IMR-90 (cell line): ENCODE measurements at regions not wholly inside any gene's neighbourhood (a gene's known extent, or its start where the extent isn't known, plus 50 kb on each side); places are given as distances from the start of the nearest gene placed in this dataset.

Experiments used
- ATAC-seq: fragments of 200-7000 bp; cut with Tn5 transposase; 2 replicates; pipeline ENCODE4 v1.9.1; 2020; ENCODE audit warnings: low read depth, mild to moderate bottlenecking, moderate library complexity
- BruUV-seq: library from RNA; stranded (reverse); fragments of 400-500 nt; replicated peaks from 2 replicates; lab custom pipeline; 2021; lab: Mats Ljungman, UMichigan
- CTCF ChIA-PET: fragments of 300-600 bp; formaldehyde crosslinking; extraction: SDS; loops from one replicate; lab custom pipeline; 2021; ENCODE audit warnings: antibody characterized with exemption; lab: Yijun Ruan, JAX
- POLR2A ChIA-PET: fragments of 300-600 bp; sonication (Branson Sonifier 250); formaldehyde crosslinking; loops from one replicate; lab custom pipeline; 2022; ENCODE audit warnings: antibody characterized with exemption; ENCODE audit not compliant: unreplicated experiment; lab: Charles Lee
- DNase-seq: peaks from one replicate; pipeline ENCODE4 v3.0.0; 2013
- H2AFZ ChIP-seq: replicated peaks from 2 replicates; pipeline ENCODE3; 2013; ENCODE audit warnings: low read length, mild to moderate bottlenecking; ENCODE audit not compliant: poor library complexity
- H2AK5ac ChIP-seq: 2 replicates; pipeline ENCODE4 v1.6.1; 2013; ENCODE audit warnings: low read depth, low read length, inconsistent platforms
- H2AK9ac ChIP-seq: replicated peaks from 2 replicates; pipeline ENCODE3; 2013; ENCODE audit warnings: mild to moderate bottlenecking, low read depth, low read length, moderate library complexity; ENCODE audit not compliant: poor library complexity
- H2BK120ac ChIP-seq: 2 replicates; pipeline ENCODE4 v1.6.1; 2013; ENCODE audit warnings: low read depth, low read length, inconsistent platforms
- H2BK15ac ChIP-seq: 3 replicates; pipeline ENCODE4 v1.6.1; 2013; ENCODE audit warnings: low read depth, low read length, inconsistent platforms
- H2BK20ac ChIP-seq: 2 replicates; pipeline ENCODE4 v1.6.1; 2013; ENCODE audit warnings: low read depth, mild to moderate bottlenecking, inconsistent platforms, low read length, moderate library complexity
- H2BK5ac ChIP-seq: 2 replicates; pipeline ENCODE4 v1.6.1; 2013; ENCODE audit warnings: mild to moderate bottlenecking, low read depth, low read length, inconsistent platforms; ENCODE audit not compliant: poor library complexity, severe bottlenecking
- H3K14ac ChIP-seq: replicated peaks from 2 replicates; pipeline ENCODE4 v1.6.1; 2013; ENCODE audit warnings: low read depth, low read length, inconsistent platforms
- H3K18ac ChIP-seq: 2 replicates; pipeline ENCODE4 v1.6.1; 2013; ENCODE audit warnings: low read depth, low read length, control low read depth
- H3K23ac ChIP-seq: 2 replicates; pipeline ENCODE4 v1.6.1; 2013; ENCODE audit warnings: low read depth, low read length, inconsistent platforms
- H3K27ac ChIP-seq: 2 replicates; pipeline ENCODE4 v1.5.1; 2013; ENCODE audit warnings: mild to moderate bottlenecking, control low read depth, low read length; ENCODE audit not compliant: insufficient read depth
- H3K27me3 ChIP-seq: 2 replicates; pipeline ENCODE4 v1.6.1; 2013; ENCODE audit warnings: low read length; ENCODE audit not compliant: control insufficient read depth, insufficient read depth
- H3K36me3 ChIP-seq: 2 replicates; pipeline ENCODE4 v1.6.1; 2013; ENCODE audit warnings: low read length, mixed read lengths; ENCODE audit not compliant: control insufficient read depth, insufficient read depth
- H3K4ac ChIP-seq: 2 replicates; pipeline ENCODE4 v1.6.1; 2013; ENCODE audit warnings: low read depth, low read length, inconsistent platforms
- H3K4me1 ChIP-seq: 2 replicates; pipeline ENCODE4 v1.6.1; 2013; ENCODE audit warnings: low read length, mixed read lengths; ENCODE audit not compliant: control insufficient read depth, insufficient read depth
- H3K4me2 ChIP-seq: 2 replicates; pipeline ENCODE4 v1.6.1; 2013; ENCODE audit warnings: low read depth, mild to moderate bottlenecking, control low read depth, low read length, moderate library complexity
- H3K4me3 ChIP-seq: 2 replicates; pipeline ENCODE4 v1.5.1; 2013; ENCODE audit warnings: low read depth, mild to moderate bottlenecking, control low read depth, low read length, moderate library complexity; ENCODE audit not compliant: insufficient read depth
- H3K56ac ChIP-seq: 2 replicates; pipeline ENCODE4 v1.6.1; 2013; ENCODE audit warnings: low read length, inconsistent platforms; ENCODE audit not compliant: insufficient read depth; ENCODE audit errors: extremely low read depth
- H3K79me1 ChIP-seq, 2 experiments: 2 replicates each; pipeline ENCODE4 v1.6.1; 2013; ENCODE audit warnings: low read length in 2 of 2, inconsistent platforms in 1 of 2, low read depth in 1 of 2
- H3K9ac ChIP-seq: 2 replicates; pipeline ENCODE4 v1.6.1; 2013; ENCODE audit warnings: low read depth, low read length, control low read depth
- H3K9me1 ChIP-seq: 2 replicates; pipeline ENCODE4 v1.6.1; 2013; ENCODE audit warnings: low read length, inconsistent platforms; ENCODE audit not compliant: insufficient read depth
- H3K9me3 ChIP-seq: 2 replicates; pipeline ENCODE4 v1.6.1; 2013; ENCODE audit warnings: low read length; ENCODE audit not compliant: control insufficient read depth, insufficient read depth
- H4K20me1 ChIP-seq: 2 replicates; pipeline ENCODE4 v1.6.1; 2013; ENCODE audit warnings: low read length, inconsistent platforms; ENCODE audit not compliant: insufficient read depth
- H4K5ac ChIP-seq: 2 replicates; pipeline ENCODE4 v1.6.1; 2013; ENCODE audit warnings: mild to moderate bottlenecking, low read depth, low read length, control low read depth
- H4K8ac ChIP-seq, 2 experiments: 2 replicates each; pipeline ENCODE4 v1.6.1; 2013; ENCODE audit warnings: low read depth in 2 of 2, low read length in 2 of 2, control low read depth in 1 of 2, inconsistent platforms in 1 of 2
- H4K91ac ChIP-seq: 2 replicates; pipeline ENCODE4 v1.6.1; 2013; ENCODE audit warnings: low read depth, low read length, inconsistent platforms; ENCODE audit not compliant: insufficient read depth
- BHLHE40 ChIP-seq: fragments of 150-350 bp; IDR thresholded peaks from 2 replicates; pipeline ENCODE4 v1.6.1; 2016; ENCODE audit warnings: mild to moderate bottlenecking, low read depth, low read length
- CHD1 ChIP-seq: IDR thresholded peaks from 2 replicates; pipeline ENCODE4 v1.6.1; 2012; ENCODE audit warnings: low read depth, low read length, improper control_type of control experiment
- CTCF ChIP-seq: conservative IDR thresholded peaks from 2 replicates; pipeline ENCODE4 v1.5.1; 2012; ENCODE audit warnings: mild to moderate bottlenecking, low read depth, low read length, improper control_type of control experiment
- ELK1 ChIP-seq: fragments of 150-350 bp; IDR thresholded peaks from 2 replicates; pipeline ENCODE4 v1.6.1; 2016; ENCODE audit warnings: low read depth, mild to moderate bottlenecking, low read length, moderate library complexity, borderline replicate concordance
- FOS ChIP-seq: fragments of 150-350 bp; IDR thresholded peaks from 2 replicates; pipeline ENCODE4 v1.6.1; 2016; ENCODE audit warnings: low read depth, low read length
- MAFK ChIP-seq: IDR thresholded peaks from 2 replicates; pipeline ENCODE4 v1.6.1; 2012; ENCODE audit warnings: low read depth, low read length, improper control_type of control experiment
- MAZ ChIP-seq: IDR thresholded peaks from 2 replicates; pipeline ENCODE4 v1.6.1; 2012; ENCODE audit warnings: low read depth, mild to moderate bottlenecking, low read length, improper control_type of control experiment, moderate library complexity, borderline replicate concordance
- MXI1 ChIP-seq: IDR thresholded peaks from 2 replicates; pipeline ENCODE4 v1.6.1; 2012; ENCODE audit warnings: low read depth, mild to moderate bottlenecking, low read length, moderate library complexity, borderline replicate concordance
- NFE2L2 ChIP-seq: fragments of 150-350 bp; IDR thresholded peaks from 2 replicates; pipeline ENCODE4 v1.6.1; 2016; ENCODE audit warnings: low read depth, mild to moderate bottlenecking, low read length
- POLR2A ChIP-seq: IDR thresholded peaks from 2 replicates; pipeline ENCODE4 v1.6.1; 2012; ENCODE audit warnings: mild to moderate bottlenecking, low read depth, low read length
- RAD21 ChIP-seq: IDR thresholded peaks from 2 replicates; pipeline ENCODE4 v1.6.1; 2012; ENCODE audit warnings: low read length, improper control_type of control experiment
- RCOR1 ChIP-seq: IDR thresholded peaks from 2 replicates; pipeline ENCODE4 v1.6.1; 2012; ENCODE audit warnings: mild to moderate bottlenecking, low read length, improper control_type of control experiment; ENCODE audit not compliant: insufficient replicate concordance
- RFX5 ChIP-seq: IDR thresholded peaks from 2 replicates; pipeline ENCODE4 v1.8.0; 2012; ENCODE audit warnings: low read depth, mild to moderate bottlenecking, low read length, moderate library complexity
- SMC3 ChIP-seq: fragments of 150-350 bp; IDR thresholded peaks from 2 replicates; pipeline ENCODE4 v1.6.1; 2016; ENCODE audit warnings: low read depth, mild to moderate bottlenecking, antibody characterized with exemption, low read length, moderate library complexity
- USF2 ChIP-seq: fragments of 150-350 bp; IDR thresholded peaks from 2 replicates; pipeline ENCODE4 v1.6.1; 2017; ENCODE audit warnings: mild to moderate bottlenecking, antibody characterized with exemption, low read length, low read depth
- WGBS, 2 experiments: methylation state at CpG; one replicate each; pipeline versions ENCODE4 v1.1.5 to v1.1.7; 2013; ENCODE audit warnings: missing lambda C conversion rate in 2 of 2; ENCODE audit not compliant: insufficient read length in 1 of 2; ENCODE audit errors: extremely low coverage in 2 of 2; 5-methylcytosine and 5-hydroxymethylcytosine counted together
- dilution Hi-C: fragments of 300-500 bp; cut with HindIII; formaldehyde crosslinking; loops from one replicate; pipeline ENCODE4 v1.14.3; 2018; ENCODE audit warnings: low sequenced_read_pairs; ENCODE audit not compliant: unreplicated experiment
- in situ Hi-C: fragments of 300-500 bp; cut with MboI; formaldehyde crosslinking; loops from 3 replicates; pipeline ENCODE4 v1.14.3; 2019; ENCODE audit warnings: low sequenced_read_pairs, inconsistent platforms, mixed read lengths
- intact Hi-C: fragments of 100-400 bp; cut with micrococcal nuclease; formaldehyde crosslinking; loops from 2 replicates; pipeline ENCODE4 v1.10.0; 2022

- ATAC-seq (no peak), DNase-seq (no peak)
- Histone ChIP-seq H3K23ac (no peak overlapping the region), H3K18ac (no peak overlapping the region), H3K4me1 (no peaks in the 10 kb centered on the region), H3K79me1 (no peaks in the 10 kb centered on the region), H2AFZ (no peak overlapping the region), H3K36me3 (no peaks in the 10 kb centered on the region), H4K8ac (no peak overlapping the region), H3K9me3 (no peaks in the 10 kb centered on the region), H3K27ac (no peak overlapping the region), H3K27me3 (peaks cover 6% of the 10 kb centered on the region; the same call in 1 of the 2 replicates), H2BK20ac (no peak overlapping the region), H3K9ac (no peak overlapping the region), H2BK15ac (no peak overlapping the region), H2AK5ac (no peak overlapping the region), H4K20me1 (no peaks in the 10 kb centered on the region), H4K91ac (no peak overlapping the region), H2BK120ac (no peak overlapping the region), H3K9me1 (no peaks in the 10 kb centered on the region), H3K4me2 (no peak overlapping the region), H3K4me3 (no peak overlapping the region), H3K14ac (no peak overlapping the region), H2AK9ac (no peak overlapping the region), H3K4ac (no peak overlapping the region), H2BK5ac (no peak overlapping the region), H4K5ac (no peak overlapping the region), H3K56ac (no peak overlapping the region)
- BruUV-seq: no TSS peak
- dilution Hi-C loops (no loop called here), intact Hi-C loops (no loop called here), in situ Hi-C loops (no loop called here)
- CTCF ChIA-PET: no interaction called here
- 45% methylated on average over 2 of the region's 8 CpGs; no CpG with 5 or more reads in 1 of the 2 experiments for WGBS, 2 experiments
- POLR2A ChIA-PET: no interaction called here
- no peak for TF ChIP-seq MAFK
- no peak for TF ChIP-seq ELK1
- TF ChIP-seq USF2: no peak
- no peak for TF ChIP-seq MAZ
- TF ChIP-seq NFE2L2: no peak
- TF ChIP-seq FOS: no peak
- no peak for TF ChIP-seq BHLHE40
- no peak for TF ChIP-seq RFX5
- no peak for TF ChIP-seq MXI1
- no peak for TF ChIP-seq SMC3
- TF ChIP-seq CTCF: no peak
- no peak for TF ChIP-seq POLR2A
- TF ChIP-seq RAD21: no peak
- no peak for TF ChIP-seq RCOR1
- TF ChIP-seq CHD1: no peak
Measured at GRCh38 chr14:34104489-34105397, 153.9 kb upstream of the EGLN3 start.
